Liver (tissue), 7 donors: ENCODE measurements at regions not wholly inside any gene's neighbourhood (a gene's known extent, or its start where the extent isn't known, plus 50 kb on each side); places are given as distances from the start of the nearest gene placed in this dataset.
A peak's percentile ranks its signal among the peaks of the same experiment; 100 is the strongest.

Experiments
- DNase-seq: peaks from one replicate; pipeline ENCODE4 v3.0.0-alpha.2; 2017; ENCODE audit warnings: low spot score
- H3K27ac ChIP-seq, 2 donors: one replicate each; pipeline ENCODE4 v1.7.0; 2013; ENCODE audit warnings: inconsistent platforms in 2 of 2, low read length in 2 of 2, control low read depth in 1 of 2, low read depth in 1 of 2, mild to moderate bottlenecking in 1 of 2
- H3K27me3 ChIP-seq, 4 donors: one replicate each; pipeline versions ENCODE4 v1.6.1 to v1.7.0; 2013; ENCODE audit warnings: low read length in 3 of 4, inconsistent platforms in 1 of 4, mild to moderate bottlenecking in 1 of 4, moderate library complexity in 1 of 4; ENCODE audit not compliant: control insufficient read depth in 4 of 4, insufficient read depth in 4 of 4
- H3K36me3 ChIP-seq, 4 donors: one replicate each; pipeline versions ENCODE4 v1.6.1 to v1.7.0; 2013; ENCODE audit warnings: low read length in 3 of 4, mild to moderate bottlenecking in 3 of 4, low read depth in 1 of 4, moderate library complexity in 1 of 4; ENCODE audit not compliant: control insufficient read depth in 4 of 4, insufficient read depth in 3 of 4
- H3K4me1 ChIP-seq, 4 donors: one replicate each; pipeline versions ENCODE4 v1.6.1 to v1.7.0; 2013; ENCODE audit warnings: low read length in 3 of 4, mild to moderate bottlenecking in 3 of 4, moderate library complexity in 1 of 4; ENCODE audit not compliant: control insufficient read depth in 4 of 4, insufficient read depth in 4 of 4
- H3K4me3 ChIP-seq, 3 donors: one replicate each; pipeline versions ENCODE4 v1.6.1 to v1.7.0; 2013; ENCODE audit warnings: low read length in 3 of 3, control low read depth in 1 of 3, low read depth in 1 of 3, mild to moderate bottlenecking in 1 of 3
- H3K9ac ChIP-seq, 2 donors: one replicate each; pipeline ENCODE4 v1.7.0; 2013; ENCODE audit warnings: low read length in 2 of 2, mild to moderate bottlenecking in 2 of 2, moderate library complexity in 2 of 2, control low read depth in 1 of 2, low read depth in 1 of 2
- H3K9me3 ChIP-seq, 4 donors: one replicate each; pipeline versions ENCODE4 v1.6.1 to v1.7.0; 2013; ENCODE audit warnings: low read length in 3 of 4; ENCODE audit not compliant: control insufficient read depth in 4 of 4
- ATF3 ChIP-seq: IDR thresholded peaks from 2 replicates; pipeline ENCODE4 v1.6.1; 2016; ENCODE audit warnings: antibody characterized with exemption
- EGR1 ChIP-seq, 2 donors: IDR thresholded peaks; 2 replicates each; pipeline ENCODE4 v1.6.1; 2016 to 2018; ENCODE audit warnings: antibody characterized with exemption in 2 of 2, low read depth in 2 of 2
- HNF4G ChIP-seq: IDR thresholded peaks from 2 replicates; pipeline ENCODE4 v1.6.1; 2016; ENCODE audit warnings: antibody characterized with exemption
- JUND ChIP-seq, 2 donors: IDR thresholded peaks; 2 replicates each; pipeline ENCODE4 v1.6.1; 2016; ENCODE audit warnings: antibody characterized with exemption in 2 of 2
- RAD21 ChIP-seq, 2 donors: IDR thresholded peaks; 2 replicates each; pipeline ENCODE4 v1.6.1; 2016; ENCODE audit warnings: antibody characterized with exemption in 2 of 2, mild to moderate bottlenecking in 2 of 2
- REST ChIP-seq: IDR thresholded peaks from 2 replicates; pipeline ENCODE4 v1.6.1; 2016; ENCODE audit warnings: antibody characterized with exemption, mild to moderate bottlenecking
- RXRA ChIP-seq, 2 donors: IDR thresholded peaks; 2 replicates each; pipeline ENCODE4 v1.6.1; 2017 to 2018; ENCODE audit warnings: antibody characterized with exemption in 2 of 2, mild to moderate bottlenecking in 1 of 2
- SP1 ChIP-seq: IDR thresholded peaks from 2 replicates; pipeline ENCODE4 v1.6.1; 2018; ENCODE audit warnings: antibody characterized with exemption, mild to moderate bottlenecking
- YY1 ChIP-seq: IDR thresholded peaks from 2 replicates; pipeline ENCODE4 v1.6.1; 2016; ENCODE audit warnings: antibody characterized with exemption, mild to moderate bottlenecking
- ZBTB33 ChIP-seq: IDR thresholded peaks from 2 replicates; pipeline ENCODE4 v1.6.1; 2016; ENCODE audit warnings: antibody characterized with exemption
- WGBS: extraction: QIAGEN DNeasy Blood & Tissue Kit; methylation state at CpG from one replicate; pipeline ENCODE4 v1.1.7; 2013; 5-methylcytosine and 5-hydroxymethylcytosine counted together
- donor health status: healthy.
- donor health status: healthy.
- donor health status: healthy.
- donor health status: healthy.

- no peak for DNase-seq
- Histone ChIP-seq H3K27me3 (no peaks in the 10 kb centered on the region), H3K27ac (no peak overlapping the region), H3K9ac (no peak overlapping the region), H3K9me3 (no peaks in the 10 kb centered on the region), H3K4me1 (no peaks in the 10 kb centered on the region), H3K4me3 (no peak overlapping the region), H3K36me3 (no peaks in the 10 kb centered on the region)
- WGBS: 88% methylated on average over 1 of the region's 1 CpG
- TF ChIP-seq SP1: no peak
- no peak for TF ChIP-seq RXRA (IDR thresholded peaks at IDR 0.05)
- TF ChIP-seq ZBTB33: no peak
- no peak for TF ChIP-seq YY1
- no peak for TF ChIP-seq RAD21 (IDR thresholded peaks at IDR 0.05)
- TF ChIP-seq JUND (IDR thresholded peaks at IDR 0.05): no peak
- no peak for TF ChIP-seq ATF3
These were observed 114.5 kb upstream of the TMEM170B start for GRCh38 chr6:11423072-11423471.

- peaks cover 0 to 1% (median 0%) of the 10 kb centered on the region in 4 donors for H3K4me1 ChIP-seq
- no peak overlapping the region for H3K4me3 ChIP-seq
- H3K36me3 ChIP-seq: no peaks in the 10 kb centered on the region
- peaks cover 0 to 2% (median 0%) of the 10 kb centered on the region in 4 donors for H3K9me3 ChIP-seq
- no peak overlapping the region for H3K9ac ChIP-seq
- no peak for DNase-seq
- H3K27me3 ChIP-seq: no peaks in the 10 kb centered on the region
- no peak for TF ChIP-seq HNF4G
- TF ChIP-seq EGR1 (IDR thresholded peaks at IDR 0.05; ENCODE audit: low read depth in 2 of 2): no peak
- H3K27ac ChIP-seq: no peak overlapping the region
These were observed 117.6 kb upstream of the TMEM170B start for GRCh38 chr6:11419763-11420453.

- no peak for DNase-seq
- 87% methylated on average over 2 of the region's 2 CpGs for WGBS
- Histone ChIP-seq H3K27ac (no peak overlapping the region), H3K36me3 (no peaks in the 10 kb centered on the region), H3K4me1 (peaks cover 0 to 9% (median 0%) of the 10 kb centered on the region in 4 donors), H3K27me3 (no peaks in the 10 kb centered on the region), H3K9ac (no peak overlapping the region), H3K4me3 (no peak overlapping the region), H3K9me3 (peaks cover 0 to 2% (median 0%) of the 10 kb centered on the region in 4 donors)
- TF ChIP-seq ZBTB33 (no peak), REST (peak; percentile 95)
These were observed 119.2 kb upstream of the TMEM170B start for GRCh38 chr6:11418290-11418905.
